H1 (cell line): ENCODE measurements at regions not wholly inside any gene's neighbourhood (a gene's known extent, or its start where the extent isn't known, plus 50 kb on each side); places are given as distances from the start of the nearest gene placed in this dataset.

Experiments used
- CTCF ChIA-PET: fragments of 300-600 bp; sonication (Branson Sonifier 250); formaldehyde crosslinking; loops from one replicate; lab custom pipeline; 2021; ENCODE audit not compliant: partially characterized antibody; lab: Charles Lee
- POLR2A ChIA-PET: fragments of 300-600 bp; sonication (Branson Sonifier 250); formaldehyde crosslinking; loops from one replicate; lab custom pipeline; 2021; ENCODE audit warnings: inconsistent platforms; ENCODE audit not compliant: partially characterized antibody; lab: Charles Lee
- DNase-seq, 2 experiments: peaks; one replicate each; pipeline versions ENCODE4 v3.0.0 to v3.0.0-alpha.2; 2010 to 2022; ENCODE audit warnings: low spot score in 2 of 2, low read depth in 1 of 2, mixed read lengths in 1 of 2
- FAIRE-seq: peaks from 2 replicates; lab custom pipeline; 2011; peaks lifted over from hg19 to GRCh38; lab: Jason Lieb, UNC
- H2AFZ ChIP-seq: 2 replicates; pipeline ENCODE4 v1.8.1; 2012; ENCODE audit warnings: low read length, inconsistent platforms
- H2AK5ac ChIP-seq: 2 replicates; pipeline ENCODE4 v1.6.1; 2013; ENCODE audit warnings: low read depth, low read length
- H2BK120ac ChIP-seq: replicated peaks from 2 replicates; pipeline ENCODE3; 2013; ENCODE audit warnings: low read depth, low read length, inconsistent platforms
- H2BK12ac ChIP-seq: 2 replicates; pipeline ENCODE4 v1.6.1; 2013; ENCODE audit warnings: low read depth, low read length
- H2BK15ac ChIP-seq: 2 replicates; pipeline ENCODE4 v1.6.1; 2013; ENCODE audit warnings: low read length
- H2BK20ac ChIP-seq: 2 replicates; pipeline ENCODE4 v1.6.1; 2013; ENCODE audit warnings: low read length
- H2BK5ac ChIP-seq: 2 replicates; pipeline ENCODE4 v1.6.1; 2013; ENCODE audit warnings: low read depth, low read length
- H3K14ac ChIP-seq: 2 replicates; pipeline ENCODE4 v1.6.1; 2013; ENCODE audit warnings: inconsistent platforms; ENCODE audit not compliant: insufficient read length
- H3K18ac ChIP-seq: 2 replicates; pipeline ENCODE4 v1.6.1; 2013; ENCODE audit warnings: low read length; ENCODE audit errors: extremely low read depth
- H3K23ac ChIP-seq: 2 replicates; pipeline ENCODE4 v1.6.1; 2013; ENCODE audit warnings: inconsistent platforms; ENCODE audit not compliant: insufficient read length
- H3K23me2 ChIP-seq: 2 replicates; pipeline ENCODE4 v1.6.1; 2013; ENCODE audit warnings: low read depth, low read length
- H3K27ac ChIP-seq: 2 replicates; pipeline ENCODE4 v1.6.1; 2011; ENCODE audit warnings: low read depth, low read length, inconsistent platforms
- H3K27me3 ChIP-seq, 4 experiments: replicated peaks in 1 of 4; 1 replicate in 1 of 4; 2 replicates in 3 of 4; pipeline versions ENCODE4 v1.6.1 to v1.8.1; 2011 to 2013; ENCODE audit warnings: low read length in 3 of 4, mild to moderate bottlenecking in 3 of 4, inconsistent platforms in 2 of 4, mixed read lengths in 2 of 4, moderate library complexity in 1 of 4; ENCODE audit not compliant: control insufficient read depth in 3 of 4, insufficient read depth in 3 of 4; ENCODE audit errors: extremely low read depth in 1 of 4
- H3K36me3 ChIP-seq, 4 experiments: 2 replicates each; pipeline versions ENCODE4 v1.6.1 to v1.8.1; 2011 to 2013; ENCODE audit warnings: mild to moderate bottlenecking in 4 of 4, low read length in 3 of 4, moderate library complexity in 2 of 4, control low read depth in 1 of 4, inconsistent platforms in 1 of 4; ENCODE audit not compliant: insufficient read depth in 4 of 4, control insufficient read depth in 2 of 4
- H3K4ac ChIP-seq: replicated peaks from 2 replicates; pipeline ENCODE3; 2013; ENCODE audit warnings: low read length, low read depth, mixed read lengths, inconsistent platforms; ENCODE audit not compliant: insufficient read length
- H3K4me1 ChIP-seq, 4 experiments: replicated peaks in 1 of 4; 1 replicate in 1 of 4; 2 replicates in 3 of 4; pipeline versions ENCODE4 v1.6.1 to v1.8.1; 2011 to 2013; ENCODE audit warnings: low read length in 3 of 4, inconsistent platforms in 2 of 4, mixed read lengths in 1 of 4; ENCODE audit not compliant: insufficient read depth in 4 of 4, control insufficient read depth in 3 of 4
- H3K4me2 ChIP-seq, 2 experiments: 2 replicates each; pipeline versions ENCODE4 v1.6.1 to v1.8.1; 2011 to 2013; ENCODE audit warnings: low read depth in 2 of 2, low read length in 2 of 2, control low read depth in 1 of 2, inconsistent platforms in 1 of 2, mild to moderate bottlenecking in 1 of 2; ENCODE audit not compliant: insufficient read depth in 1 of 2
- H3K4me3 ChIP-seq, 4 experiments: fragments of 200-600, 300-600 bp in 1 of 4; sonication (generic), shearing (Covaris generic), sonication (Bioruptor Twin) in 1 of 4; 2 replicates each; pipeline versions ENCODE4 v1.5.1 to v1.8.1; 2011 to 2016; ENCODE audit warnings: low read length in 4 of 4, low read depth in 3 of 4, control low read depth in 2 of 4, inconsistent platforms in 2 of 4, mild to moderate bottlenecking in 2 of 4, mixed read lengths in 1 of 4, moderate library complexity in 1 of 4; ENCODE audit not compliant: insufficient read depth in 2 of 4; ENCODE audit errors: extremely low read depth in 1 of 4
- H3K56ac ChIP-seq: replicated peaks from 2 replicates; pipeline ENCODE3; 2013; ENCODE audit warnings: low read depth, mild to moderate bottlenecking, mixed read lengths, low read length, inconsistent platforms; ENCODE audit not compliant: insufficient read length
- H3K79me1 ChIP-seq: 2 replicates; pipeline ENCODE4 v1.6.1; 2013; ENCODE audit warnings: low read depth, low read length, control low read depth
- H3K79me2 ChIP-seq, 2 experiments: 2 replicates each; pipeline versions ENCODE4 v1.6.1 to v1.8.1; 2012 to 2013; ENCODE audit warnings: low read length in 2 of 2, mild to moderate bottlenecking in 2 of 2, inconsistent platforms in 1 of 2; ENCODE audit not compliant: insufficient read depth in 2 of 2, control insufficient read depth in 1 of 2
- H3K9ac ChIP-seq, 4 experiments: replicated peaks in 1 of 4; 1 replicate in 1 of 4; 2 replicates in 3 of 4; pipeline versions ENCODE4 v1.6.1 to v1.8.1; 2011 to 2013; ENCODE audit warnings: low read depth in 3 of 4, low read length in 3 of 4, control low read depth in 2 of 4, mild to moderate bottlenecking in 2 of 4, moderate library complexity in 2 of 4, inconsistent platforms in 1 of 4; ENCODE audit errors: extremely low read depth in 1 of 4
- H3K9me3 ChIP-seq, 2 experiments: 2 replicates each; pipeline versions ENCODE4 v1.6.1 to v1.8.1; 2012 to 2013; ENCODE audit warnings: mild to moderate bottlenecking in 2 of 2, moderate library complexity in 2 of 2, control low read depth in 1 of 2, inconsistent platforms in 1 of 2, low read depth in 1 of 2, low read length in 1 of 2, mixed read lengths in 1 of 2; ENCODE audit not compliant: insufficient read depth in 2 of 2
- H4K20me1 ChIP-seq, 2 experiments: replicated peaks in 1 of 2; 2 replicates each; pipeline versions ENCODE3 to v1.8.1; 2011 to 2013; ENCODE audit warnings: inconsistent platforms in 2 of 2, low read length in 2 of 2, mild to moderate bottlenecking in 1 of 2; ENCODE audit not compliant: insufficient read depth in 2 of 2, control insufficient read depth in 1 of 2
- H4K5ac ChIP-seq: 2 replicates; pipeline ENCODE4 v1.6.1; 2013; ENCODE audit warnings: low read length, low read depth, mixed read lengths, inconsistent platforms; ENCODE audit not compliant: insufficient read length
- H4K8ac ChIP-seq: 2 replicates; pipeline ENCODE4 v1.8.0; 2013; ENCODE audit warnings: mild to moderate bottlenecking, moderate library complexity, low read length, inconsistent platforms; ENCODE audit not compliant: insufficient read depth; ENCODE audit errors: extremely low read depth
- H4K91ac ChIP-seq: replicated peaks from 2 replicates; pipeline ENCODE3; 2013; ENCODE audit warnings: low read length, mixed read lengths, inconsistent platforms; ENCODE audit not compliant: insufficient read length
- BCL11A ChIP-seq, 2 experiments: IDR thresholded peaks; one replicate each; pipeline ENCODE4 v1.6.1; 2011; ENCODE audit warnings: low read depth in 2 of 2, low read length in 2 of 2, mild to moderate bottlenecking in 2 of 2
- KDM1A ChIP-seq: fragments of 200-600, 300-600 bp; sonication (generic); IDR thresholded peaks from 2 replicates; pipeline ENCODE4 v1.7.1; 2016; ENCODE audit warnings: mild to moderate bottlenecking, low read length, borderline replicate concordance
- NANOG ChIP-seq: IDR thresholded peaks from 2 replicates; pipeline ENCODE4 v1.6.1; 2011; ENCODE audit warnings: low read length, low read depth, mild to moderate bottlenecking, inconsistent platforms; ENCODE audit not compliant: insufficient read depth, poor library complexity, severe bottlenecking
- RFX5 ChIP-seq: IDR thresholded peaks from 2 replicates; pipeline ENCODE4 v1.6.1; 2011; ENCODE audit warnings: low read depth, low read length, improper control_type of control experiment, borderline replicate concordance
- SP2 ChIP-seq: IDR thresholded peaks from 2 replicates; pipeline ENCODE4 v1.6.1; 2012; ENCODE audit warnings: mild to moderate bottlenecking, low read length, inconsistent platforms
- WGBS, 2 experiments: shearing (Covaris generic) in 1 of 2; methylation state at CpG; one replicate each; pipeline versions ENCODE4 v1.1.6 to v1.1.7; 2013 to 2015; ENCODE audit warnings: low lambda C conversion rate in 2 of 2, mixed read lengths in 2 of 2, inconsistent platforms in 1 of 2, low coverage in 1 of 2, missing lambda C conversion rate in 1 of 2; ENCODE audit not compliant: insufficient replicate concordance in 2 of 2, insufficient coverage in 1 of 2, insufficient read length in 1 of 2; ENCODE audit errors: extremely low coverage in 1 of 2, missing lambda C conversion rate in 1 of 2; 5-methylcytosine and 5-hydroxymethylcytosine counted together

GRCh38 chr5:4990462-4990861 lies 149.7 kb upstream of the ADAMTS16 start:
- Histone ChIP-seq H2BK20ac (no peak overlapping the region), H3K79me2 (no peaks in the 10 kb centered on the region), H3K9ac (no peak overlapping the region), H4K5ac (no peak overlapping the region), H3K9me3 (no peaks in the 10 kb centered on the region), H3K79me1 (no peaks in the 10 kb centered on the region), H3K23ac (no peak overlapping the region), H4K20me1 (no peaks in the 10 kb centered on the region), H3K18ac (no peak overlapping the region), H4K91ac (no peak overlapping the region), H3K4me3 (no peak overlapping the region), H2BK120ac (no peak overlapping the region), H4K8ac (no peak overlapping the region), H3K4ac (no peak overlapping the region), H2BK5ac (no peak overlapping the region), H3K4me1 (no peaks in the 10 kb centered on the region), H3K23me2 (no peaks in the 10 kb centered on the region), H2BK12ac (no peak overlapping the region), H3K27ac (no peak overlapping the region), H3K56ac (no peak overlapping the region), H2AK5ac (no peak overlapping the region), H3K36me3 (no peaks in the 10 kb centered on the region), H2AFZ (no peak overlapping the region), H3K27me3 (no peaks in the 10 kb centered on the region), H3K14ac (no peak overlapping the region), H3K4me2 (no peak overlapping the region), H2BK15ac (no peak overlapping the region)
- TF ChIP-seq SP2 (no peak), KDM1A (no peak), BCL11A (IDR thresholded peaks at IDR 0.05; ENCODE audit: low read depth in 2 of 2, low read length in 2 of 2) (no peak), NANOG (no peak), RFX5 (no peak)
- no peak for DNase-seq
- ChIA-PET CTCF (no interaction called here), POLR2A (no interaction called here)
- 94% methylated on average over 4 of the region's 4 CpGs; no CpG with 5 or more reads in 1 of the 2 experiments for WGBS, 2 experiments
- no peak for FAIRE-seq
